GM23338 (cell line): ENCODE measurements at regions not wholly inside any gene's neighbourhood (a gene's known extent, or its start where the extent isn't known, plus 50 kb on each side); places are given as distances from the start of the nearest gene placed in this dataset.

Experiments
- CTCF ChIP-seq, 2 experiments: fragments of 200-600 bp in 1 of 2; sonication (generic) in 1 of 2; conservative IDR thresholded peaks; 2 replicates each; pipeline versions ENCODE4 v1.5.1 to v1.6.1; 2016 to 2017; ENCODE audit warnings: antibody characterized with exemption in 2 of 2, low read depth in 2 of 2, mild to moderate bottlenecking in 2 of 2, moderate library complexity in 1 of 2
- POLR2AphosphoS5 ChIP-seq: IDR thresholded peaks from 2 replicates; pipeline ENCODE4 v1.6.1; 2016; ENCODE audit warnings: antibody characterized with exemption, low read depth

- TF ChIP-seq POLR2AphosphoS5 (no peak), CTCF (conservative IDR thresholded peaks at IDR 0.05; ENCODE audit: low read depth in 2 of 2) (no peak)
Observed at GRCh38 chr1:104056786-104057185, 307.1 kb downstream of the AMY1C start.
